Inflammatory macrophage treated with lipopolysaccharide for 4 hours (primary cell): ENCODE measurements at regions not wholly inside any gene's neighbourhood (a gene's known extent, or its start where the extent isn't known, plus 50 kb on each side); places are given as distances from the start of the nearest gene placed in this dataset.
A peak's percentile ranks its signal among the peaks of the same experiment; 100 is the strongest.
"Not testable (repeated sequence)": the region's sequence is repeated elsewhere in the genome, so short reads cannot be mapped to it uniquely, and the experiment has no call there.

Source experiments
- DNase-seq: peaks from one replicate; pipeline ENCODE4 v3.0.0-alpha.2; 2020

- no peak for DNase-seq
Observed at GRCh38 chr17:31798205-31798724, 60.8 kb downstream of the COPRS start.

DNA sequence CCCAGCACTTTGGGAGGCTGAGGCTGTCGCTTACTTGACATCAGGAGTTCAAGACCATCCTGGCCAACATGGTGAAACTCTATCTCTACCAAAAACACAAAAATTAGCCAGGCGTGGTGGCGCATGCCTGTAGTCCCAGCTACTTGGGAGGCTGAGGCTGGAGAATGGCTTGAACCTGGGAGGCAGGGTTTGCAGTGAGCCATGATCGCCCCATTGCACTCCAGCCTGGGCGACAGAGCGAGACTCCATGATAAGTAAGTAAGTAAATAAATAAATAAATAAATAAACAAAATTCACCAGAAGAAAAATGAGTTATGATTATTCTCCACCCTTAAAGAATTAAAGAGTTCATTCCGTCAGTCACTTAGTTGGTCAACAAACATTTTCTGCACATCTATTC, 63.1 kb downstream of the COPRS start:
- not testable (repeated sequence) for DNase-seq

GRCh38 chr17:31794111-31794510, 64.9 kb downstream of the COPRS start:
- no peak for DNase-seq

- not testable (repeated sequence) for DNase-seq
Observed at GRCh38 chr17:31793634-31794033, 65.4 kb downstream of the COPRS start.

- no peak for DNase-seq
Observed at GRCh38 chr17:31792007-31792585, 66.9 kb downstream of the COPRS start.

- no peak for DNase-seq
Observed at GRCh38 chr17:31789707-31790505, 69.1 kb downstream of the COPRS start.

DNA sequence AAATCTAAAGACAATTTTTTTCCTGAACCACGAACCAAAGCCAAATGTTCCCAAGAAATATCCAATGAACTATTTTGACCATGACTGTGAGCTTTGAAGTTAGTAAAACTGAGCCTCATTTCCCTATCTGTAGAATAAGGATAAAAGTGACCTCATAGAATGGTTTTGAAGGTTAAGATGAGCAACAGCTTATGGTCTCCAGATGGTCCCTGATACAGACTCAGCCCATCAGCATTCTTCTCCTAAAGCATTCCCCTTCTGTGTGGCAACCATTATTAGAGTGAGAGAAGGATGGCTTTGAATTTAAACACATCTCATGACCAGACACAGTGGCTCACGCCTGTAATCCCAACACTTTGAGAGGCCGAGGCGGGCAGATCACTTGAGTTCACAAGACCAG, 70.1 kb downstream of the COPRS start:
- no peak for DNase-seq

- no peak for DNase-seq
Observed at GRCh38 chr17:31788571-31788946, 70.5 kb downstream of the COPRS start.

GRCh38 chr17:31787857-31788570, 71.0 kb downstream of the COPRS start:
- DNase-seq, result peak; percentile 38

DNA sequence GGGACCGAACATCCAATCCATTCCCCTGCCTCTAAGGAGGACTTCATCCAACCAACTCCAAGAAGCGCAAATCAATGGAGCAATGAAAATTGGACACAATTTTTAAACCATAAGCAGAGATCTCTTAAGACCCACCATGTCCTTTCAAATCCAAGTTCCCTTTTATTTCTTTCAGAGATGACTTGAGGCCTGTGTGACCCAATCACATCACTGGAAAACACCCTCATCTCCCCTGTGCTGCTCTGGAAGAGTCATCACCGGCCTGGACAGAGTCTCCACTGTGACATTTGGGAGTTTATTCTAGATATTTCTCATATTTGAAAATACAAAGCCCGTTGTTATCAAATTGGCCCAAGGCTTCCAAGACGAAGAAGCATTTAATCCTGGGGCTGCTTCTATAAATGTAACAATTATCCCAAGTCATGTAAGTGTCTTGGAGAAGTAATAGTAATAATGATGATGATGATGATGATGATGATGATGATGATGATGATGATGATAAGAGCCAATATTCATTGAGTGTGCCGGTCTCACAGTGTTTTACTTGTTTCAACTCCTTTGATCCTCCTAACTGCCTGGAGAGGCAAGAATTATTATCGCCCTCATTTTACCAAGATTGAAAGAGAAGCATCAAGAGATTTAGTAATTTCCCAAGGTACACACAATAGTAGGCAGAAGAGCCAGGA, 72.1 kb downstream of the COPRS start:
- peak; percentile 76 for DNase-seq

GRCh38 chr17:31780483-31780882, 78.6 kb downstream of the COPRS start:
- peak; percentile 48 for DNase-seq

- DNase-seq, result no peak
Observed at GRCh38 chr17:31778523-31778922, 80.5 kb downstream of the COPRS start.

DNA sequence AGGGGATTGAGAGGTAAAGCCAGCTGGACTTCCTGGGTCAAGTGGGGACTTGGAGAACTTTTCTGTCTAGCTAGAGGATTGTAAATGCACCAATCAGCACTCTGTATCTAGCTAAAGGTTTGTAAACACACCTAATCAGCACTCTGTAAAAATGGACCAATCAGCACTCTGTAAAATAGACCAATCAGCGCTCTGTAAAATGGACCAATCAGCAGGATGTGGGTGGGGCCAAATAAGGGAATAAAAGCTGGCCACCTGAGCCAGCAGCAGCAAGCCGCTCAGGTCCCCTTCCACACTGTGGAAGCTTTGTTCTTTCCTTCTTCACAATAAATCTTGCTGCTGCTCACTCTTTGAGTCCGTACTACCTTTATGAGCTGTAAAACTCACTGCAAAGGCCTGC, 87.7 kb downstream of the COPRS start:
- not testable (repeated sequence) for DNase-seq

- DNase-seq, result not testable (repeated sequence)
Observed at GRCh38 chr17:31770501-31770900, 88.5 kb downstream of the COPRS start.

DNA sequence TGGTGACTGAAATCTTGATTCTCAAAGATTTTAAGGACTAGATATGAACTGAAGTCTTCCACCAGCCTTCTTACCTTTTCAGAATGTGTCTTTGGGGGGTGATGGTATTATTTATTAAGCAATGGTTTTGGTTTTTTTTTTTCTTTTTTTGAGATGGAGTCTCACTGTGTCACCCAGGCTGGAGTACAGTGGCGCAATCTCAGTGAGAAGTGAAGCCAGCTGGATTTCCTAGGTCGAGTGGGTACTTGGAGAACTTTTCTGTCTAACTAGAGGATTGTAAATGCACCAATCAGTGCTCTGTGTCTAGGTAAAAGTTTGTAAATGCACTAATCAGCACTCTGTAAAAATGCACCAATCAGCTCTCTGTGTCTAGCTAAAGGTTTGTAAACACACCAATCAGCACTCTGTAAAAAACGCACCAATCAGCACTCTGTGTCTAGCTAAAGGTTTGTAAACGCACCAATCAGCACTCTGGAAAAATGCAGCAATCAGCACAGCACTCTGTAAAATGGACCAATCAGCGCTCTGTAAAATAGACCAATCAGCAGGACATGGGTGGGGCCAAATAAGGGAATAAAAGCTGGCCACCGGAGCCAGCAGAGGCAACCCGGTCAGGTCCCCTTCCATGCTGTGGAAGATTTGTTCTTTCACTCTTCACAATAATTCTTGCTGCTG, 97.1 kb downstream of the COPRS start:
- DNase-seq, result peak; percentile 48

- DNase-seq, result no peak
Observed at GRCh38 chr17:31758646-31759045, 100.4 kb downstream of the COPRS start.

- DNase-seq, result no peak
Observed at GRCh38 chr17:31757097-31757496, 101.9 kb downstream of the COPRS start.

DNA sequence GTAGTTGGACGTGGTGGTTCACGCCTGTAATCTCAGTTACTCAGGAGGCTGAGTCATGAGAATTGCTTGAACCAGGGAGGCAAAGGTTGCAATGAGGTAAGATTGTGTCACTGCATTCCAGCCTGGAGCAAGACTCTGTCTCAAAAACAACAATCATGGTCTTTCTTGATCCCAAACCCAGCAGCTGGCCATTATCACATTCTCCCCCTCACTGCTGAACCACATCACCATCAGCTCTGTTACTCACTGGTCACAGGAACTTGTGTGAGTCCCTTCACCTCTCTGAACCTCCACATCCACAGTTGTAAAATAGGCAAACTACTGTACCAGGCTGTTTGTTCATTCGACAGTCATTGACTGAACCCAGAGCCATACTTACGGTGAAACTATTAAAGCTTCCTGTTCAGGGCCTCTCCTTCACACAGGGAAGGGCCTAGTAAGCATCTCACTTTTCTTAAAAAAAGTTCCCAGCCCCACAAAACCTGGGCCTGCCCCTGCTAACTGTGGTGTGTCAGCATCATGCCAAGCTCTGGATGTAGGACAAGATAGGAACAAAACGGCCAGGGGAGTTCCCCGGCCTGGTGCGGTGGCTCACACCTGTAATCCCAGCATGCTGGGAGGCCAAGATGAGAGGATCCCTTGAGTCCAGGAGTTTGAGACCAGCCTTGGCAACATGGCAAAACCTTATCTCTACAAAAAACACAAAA, 104.7 kb downstream of the COPRS start:
- no peak for DNase-seq

DNA sequence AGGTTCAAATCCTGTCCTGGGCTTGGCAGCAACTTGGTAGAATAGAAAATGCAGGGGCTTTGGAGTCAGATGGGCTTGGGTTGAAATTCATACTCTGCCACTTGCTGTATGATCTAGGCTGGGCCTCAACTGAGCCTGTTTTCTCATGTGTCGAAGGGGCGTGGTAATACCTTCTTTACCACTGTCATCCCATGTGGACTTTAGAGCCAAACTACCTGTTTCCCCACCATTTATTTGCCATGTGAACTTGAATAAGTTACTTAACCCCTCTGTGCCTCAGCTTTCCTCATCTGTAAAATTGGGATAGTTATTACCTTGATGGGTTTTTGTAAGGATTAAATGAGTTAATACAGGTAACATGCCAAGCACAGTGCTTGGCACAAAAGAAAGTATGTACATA, 106.0 kb downstream of the COPRS start:
- DNase-seq, result no peak

DNA sequence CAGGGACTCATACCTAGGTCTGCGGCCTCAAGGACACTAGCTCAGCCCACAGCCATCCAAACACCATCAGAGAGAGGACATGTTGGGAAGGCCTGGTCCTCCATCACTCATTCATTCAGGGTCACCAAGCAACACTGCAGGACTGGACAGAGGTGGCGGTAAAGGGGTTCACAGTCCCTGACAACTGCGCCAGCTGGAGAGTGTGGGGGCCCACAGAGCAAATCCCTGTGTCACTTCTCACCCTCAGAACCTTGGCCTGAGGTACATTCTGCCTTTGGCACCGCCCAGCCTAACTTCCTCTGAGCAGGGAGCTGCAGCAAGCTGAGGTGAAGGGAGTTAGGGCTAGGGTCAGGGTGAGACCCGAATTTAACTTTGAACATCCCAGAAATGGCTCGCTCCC, 106.5 kb downstream of the COPRS start:
- no peak for DNase-seq

DNA sequence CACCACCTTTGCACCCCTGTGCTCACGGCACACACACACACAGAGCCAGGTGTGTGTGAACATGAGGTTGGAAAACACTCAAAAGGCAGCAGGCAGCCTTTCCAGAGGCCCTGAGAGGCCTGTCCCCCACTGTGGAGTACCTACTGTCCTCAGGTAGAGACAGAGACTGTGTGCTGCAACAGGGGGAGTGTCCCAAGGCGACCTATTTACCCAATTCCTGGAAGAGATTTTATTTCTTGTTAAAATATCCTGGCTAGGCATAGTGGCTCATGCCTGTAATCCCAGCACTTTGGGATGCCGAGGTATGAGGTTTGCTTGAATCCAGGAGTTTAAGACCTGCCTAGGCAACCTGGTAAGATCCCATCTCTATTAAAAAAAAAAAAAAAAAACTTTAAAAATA, 108.5 kb downstream of the COPRS start:
- no peak for DNase-seq

DNA sequence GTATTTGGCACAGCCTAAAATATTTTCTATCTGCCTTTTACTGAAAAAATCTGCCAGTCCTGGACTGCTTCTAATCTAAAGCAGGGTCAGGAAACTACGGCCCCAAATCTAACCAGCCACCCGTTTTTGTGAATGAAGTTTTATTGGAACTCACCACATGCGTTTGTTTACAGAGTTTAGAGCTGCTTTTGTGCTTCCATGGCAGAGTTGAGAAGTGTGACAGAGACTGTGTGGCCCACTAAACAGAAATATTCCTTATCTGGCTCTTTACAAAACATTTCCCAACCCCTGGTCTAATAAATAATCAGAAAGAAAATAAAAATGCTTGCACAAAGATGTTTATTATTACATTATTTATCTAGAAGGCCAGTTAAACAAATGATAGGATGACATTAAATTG, 110.2 kb downstream of the COPRS start:
- no peak for DNase-seq
